HFFc6 (cell line): ENCODE measurements at regions not wholly inside any gene's neighbourhood (a gene's known extent, or its start where the extent isn't known, plus 50 kb on each side); places are given as distances from the start of the nearest gene placed in this dataset.

Experiments used
- DNase-seq: peaks from one replicate; pipeline ENCODE4 v3.0.0-alpha.2; 2018
- H3K27ac Mint-ChIP-seq: 2 replicates; pipeline ENCODE4 v1.8.0; 2020; ENCODE audit warnings: mild to moderate bottlenecking, mixed read lengths
- H3K27me3 Mint-ChIP-seq: 2 replicates; pipeline ENCODE4 v1.8.0; 2021; ENCODE audit warnings: mild to moderate bottlenecking, moderate library complexity, mixed read lengths; ENCODE audit not compliant: insufficient read depth
- H3K36me3 Mint-ChIP-seq: 2 replicates; pipeline ENCODE4 v1.8.0; 2021; ENCODE audit warnings: low read depth, mixed read lengths
- H3K4me1 Mint-ChIP-seq: 2 replicates; pipeline ENCODE4 v1.8.0; 2020; ENCODE audit warnings: low read depth, mixed read lengths
- H3K4me3 Mint-ChIP-seq: 2 replicates; pipeline ENCODE4 v1.8.0; 2020; ENCODE audit warnings: mild to moderate bottlenecking, moderate library complexity, mixed read lengths
- H3K9me3 Mint-ChIP-seq: 2 replicates; pipeline ENCODE4 v1.8.0; 2020; ENCODE audit warnings: mild to moderate bottlenecking, mixed read lengths
- CTCF ChIP-seq: fragments of 200-600 bp; sonication (generic); IDR thresholded peaks from 2 replicates; pipeline ENCODE4 v1.5.0; 2021; ENCODE audit warnings: antibody characterized with exemption, mild to moderate bottlenecking

DNA sequence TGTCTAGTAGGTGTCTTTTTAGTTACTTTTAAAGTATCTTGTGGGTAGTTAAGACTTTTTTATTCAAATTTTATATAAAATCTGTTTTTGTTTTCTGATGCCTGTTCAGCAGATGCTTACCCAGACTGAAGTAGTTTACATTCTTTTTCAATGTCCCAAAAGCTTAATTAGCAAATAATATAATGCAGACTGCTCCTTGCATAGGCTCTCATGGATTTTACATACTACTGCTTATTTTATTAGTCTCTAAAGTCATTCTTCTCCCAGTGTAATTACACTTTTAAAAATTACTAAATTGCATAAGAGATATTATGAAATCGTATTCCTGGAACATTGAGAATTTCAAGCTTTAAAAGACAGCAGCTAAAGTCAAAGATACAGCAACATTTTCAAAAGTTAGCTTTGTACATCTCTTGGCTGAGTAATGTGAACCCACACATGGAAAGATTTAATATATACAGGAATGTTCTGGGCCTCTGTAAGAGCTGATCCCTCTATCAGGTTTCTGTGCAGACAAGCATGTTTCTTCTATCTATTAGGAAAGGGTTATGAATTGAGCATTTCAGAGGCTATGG lies 148.4 kb upstream of the SPRY1 start:
- no peaks in the 10 kb centered on the region for H3K27me3 Mint-ChIP-seq
- no peaks in the 10 kb centered on the region for H3K36me3 Mint-ChIP-seq
- H3K9me3 Mint-ChIP-seq, result 0 out of 2 replicates have a peak, but pooled peaks cover under 1% of the 10 kb centered on the region
- no peak overlapping the region for H3K4me3 Mint-ChIP-seq
- no peak overlapping the region for H3K27ac Mint-ChIP-seq
- no peak for DNase-seq
- H3K4me1 Mint-ChIP-seq, result peaks cover 32% of the 10 kb centered on the region
- no peak for TF ChIP-seq CTCF

DNA sequence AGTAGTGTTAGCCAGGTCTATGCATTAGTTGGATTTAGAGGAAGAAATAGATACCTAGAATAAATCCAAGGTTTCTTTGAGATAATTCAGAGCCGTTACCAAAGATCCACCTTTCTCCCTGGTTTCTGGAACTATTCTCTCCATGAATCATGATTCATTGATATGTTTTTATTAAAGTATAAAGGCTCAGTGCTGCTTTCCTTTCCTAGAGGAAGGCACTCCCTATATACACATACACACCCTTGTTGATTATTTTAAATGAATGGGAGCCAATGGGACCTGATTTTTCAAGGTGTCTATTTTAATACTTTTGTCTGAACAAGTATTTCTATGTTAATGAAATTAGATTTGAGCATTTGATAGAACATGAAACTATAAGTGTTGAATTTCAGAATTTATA lies 146.8 kb upstream of the SPRY1 start:
- H3K27me3 Mint-ChIP-seq, result no peaks in the 10 kb centered on the region
- H3K4me1 Mint-ChIP-seq, result peaks cover 22% of the 10 kb centered on the region
- H3K9me3 Mint-ChIP-seq, result no peaks in the 10 kb centered on the region
- no peaks in the 10 kb centered on the region for H3K36me3 Mint-ChIP-seq
- H3K27ac Mint-ChIP-seq, result no peak overlapping the region
- no peak for DNase-seq
- no peak for TF ChIP-seq CTCF
- H3K4me3 Mint-ChIP-seq, result no peak overlapping the region

DNA sequence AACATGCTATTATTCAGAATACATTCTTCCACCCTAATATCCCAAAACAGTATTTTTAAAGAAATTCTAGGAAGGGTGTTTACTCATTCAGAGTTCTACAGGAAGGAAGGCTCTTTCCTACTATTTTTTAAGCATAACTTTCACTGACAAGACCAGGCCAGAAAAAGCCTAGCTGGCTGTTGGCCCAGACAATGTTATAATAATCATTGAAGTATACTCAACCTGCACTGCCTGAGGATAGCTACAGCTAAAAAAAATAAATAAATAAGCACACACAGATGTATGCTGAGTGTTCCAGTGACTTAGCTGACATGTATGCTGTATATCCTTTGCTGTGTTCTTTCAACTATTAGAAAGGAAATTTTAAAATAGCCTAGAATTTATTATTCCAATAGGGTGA lies 145.8 kb upstream of the SPRY1 start:
- Mint-ChIP-seq H3K9me3 (no peaks in the 10 kb centered on the region), H3K4me1 (peaks cover 22% of the 10 kb centered on the region), H3K27me3 (no peaks in the 10 kb centered on the region), H3K36me3 (no peaks in the 10 kb centered on the region), H3K27ac (no peak overlapping the region), H3K4me3 (no peak overlapping the region)
- no peak for TF ChIP-seq CTCF
- peak; percentile 47 for DNase-seq

DNA sequence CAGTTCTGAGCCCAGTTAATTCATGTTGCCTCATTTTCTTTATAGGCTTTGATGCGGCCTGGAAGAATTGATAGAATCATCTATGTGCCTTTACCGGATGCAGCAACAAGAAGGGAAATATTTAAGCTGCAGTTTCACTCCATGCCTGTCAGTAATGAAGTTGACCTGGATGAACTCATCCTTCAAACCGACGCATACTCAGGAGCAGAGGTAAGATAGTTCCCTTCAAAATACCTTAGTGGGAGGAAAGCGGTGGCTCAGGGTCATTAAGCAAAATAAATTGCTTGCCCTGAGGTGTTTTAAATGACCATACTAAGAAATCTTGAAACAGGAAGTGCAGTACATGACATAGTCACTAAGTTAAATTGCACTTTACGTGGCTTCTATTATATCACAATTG lies 140.6 kb upstream of the SPRY1 start:
- Mint-ChIP-seq H3K27ac (no peak overlapping the region), H3K4me3 (no peak overlapping the region), H3K9me3 (no peaks in the 10 kb centered on the region), H3K4me1 (peaks cover 11% of the 10 kb centered on the region), H3K27me3 (no peaks in the 10 kb centered on the region), H3K36me3 (peaks cover 4% of the 10 kb centered on the region; the same call in 1 of the 2 replicates)
- DNase-seq, result no peak
- TF ChIP-seq CTCF, result no peak

DNA sequence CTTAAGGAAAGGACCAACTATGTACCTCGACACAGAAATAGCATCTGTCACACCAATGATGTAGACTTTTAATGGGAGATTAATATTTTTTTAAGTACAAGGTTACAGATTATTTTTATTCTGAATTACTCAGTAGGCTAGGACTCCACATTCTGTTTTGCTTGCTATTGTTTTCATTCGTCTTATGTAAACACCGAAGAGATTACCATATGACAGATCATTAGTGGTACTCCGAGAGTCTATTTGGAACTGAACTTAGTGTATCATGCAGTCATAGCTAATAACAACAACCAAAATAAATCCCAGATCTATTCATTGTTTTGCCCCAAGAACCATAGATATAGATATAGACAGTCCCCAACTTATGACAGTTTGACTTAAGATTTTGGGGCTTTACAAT lies 139.7 kb upstream of the SPRY1 start:
- H3K27ac Mint-ChIP-seq, result no peak overlapping the region
- peaks cover 7% of the 10 kb centered on the region; the same call in 1 of the 2 replicates for H3K4me1 Mint-ChIP-seq
- H3K27me3 Mint-ChIP-seq, result no peaks in the 10 kb centered on the region
- DNase-seq, result no peak
- peaks cover 4% of the 10 kb centered on the region; the same call in 1 of the 2 replicates for H3K36me3 Mint-ChIP-seq
- TF ChIP-seq CTCF, result no peak
- no peaks in the 10 kb centered on the region for H3K9me3 Mint-ChIP-seq
- H3K4me3 Mint-ChIP-seq, result no peak overlapping the region

DNA sequence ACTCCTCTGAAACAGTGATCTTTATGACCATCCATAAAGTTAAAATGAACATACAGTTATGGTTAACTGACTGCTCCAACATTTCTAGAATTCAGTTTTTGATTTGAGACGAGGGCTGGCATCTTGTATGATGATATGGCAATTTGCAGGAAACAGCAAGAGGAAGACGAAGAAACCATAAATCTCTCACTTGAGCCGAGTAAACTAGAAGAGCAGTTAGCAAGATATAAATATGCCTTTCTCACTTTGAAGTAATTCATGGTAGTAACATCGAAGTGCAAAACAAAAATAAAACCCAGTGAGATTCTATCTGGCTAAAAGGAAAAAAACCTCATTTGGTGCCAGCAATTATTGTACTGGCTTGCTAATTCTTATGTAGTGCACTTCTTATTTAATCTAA lies 139.0 kb upstream of the SPRY1 start:
- peaks cover 4% of the 10 kb centered on the region; the same call in 1 of the 2 replicates for H3K36me3 Mint-ChIP-seq
- no peaks in the 10 kb centered on the region for H3K27me3 Mint-ChIP-seq
- no peaks in the 10 kb centered on the region for H3K9me3 Mint-ChIP-seq
- TF ChIP-seq CTCF, result no peak
- H3K4me3 Mint-ChIP-seq, result no peak overlapping the region
- H3K27ac Mint-ChIP-seq, result no peak overlapping the region
- peaks cover 7% of the 10 kb centered on the region; the same call in 1 of the 2 replicates for H3K4me1 Mint-ChIP-seq
- no peak for DNase-seq
